ACC112 (cell line): ENCODE measurements at regions not wholly inside any gene's neighbourhood (a gene's known extent, or its start where the extent isn't known, plus 50 kb on each side); places are given as distances from the start of the nearest gene placed in this dataset.
A peak's percentile ranks its signal among the peaks of the same experiment; 100 is the strongest.
"Not testable (repeated sequence)": the region's sequence is repeated elsewhere in the genome, so short reads cannot be mapped to it uniquely, and the experiment has no call there.

Experiments
- H2AFZ ChIP-seq: fragments of 200-600 bp; sonication (generic); one replicate; pipeline ENCODE4 v1.6.0; 2017; ENCODE audit warnings: antibody characterized with exemption, low read length; ENCODE audit not compliant: unreplicated experiment
- H3K27ac ChIP-seq: fragments of 200-600 bp; sonication (generic); 2 replicates; pipeline ENCODE4 v1.5.1; 2014; ENCODE audit warnings: low read depth, mild to moderate bottlenecking, antibody characterized with exemption, low read length, moderate library complexity
- H3K27me3 ChIP-seq: fragments of 200-600 bp; sonication (generic); 2 replicates; pipeline ENCODE4 v1.6.1; 2014; ENCODE audit warnings: mild to moderate bottlenecking, antibody characterized with exemption, low read length, moderate library complexity, mixed read lengths; ENCODE audit not compliant: insufficient read depth
- H3K36me3 ChIP-seq: fragments of 200-600 bp; sonication (generic); 2 replicates; pipeline ENCODE4 v1.6.1; 2016; ENCODE audit warnings: mild to moderate bottlenecking, antibody characterized with exemption, low read length, moderate library complexity, mixed read lengths; ENCODE audit not compliant: insufficient read depth
- H3K4me1 ChIP-seq: fragments of 200-600 bp; sonication (generic); one replicate; pipeline ENCODE4 v1.6.1; 2016; ENCODE audit warnings: low read length, mixed read lengths; ENCODE audit not compliant: insufficient read depth, unreplicated experiment, control insufficient read depth
- H3K4me3 ChIP-seq: fragments of 200-600 bp; sonication (generic); 2 replicates; pipeline ENCODE4 v1.5.1; 2014; ENCODE audit warnings: mild to moderate bottlenecking, low read depth, low read length
- H3K79me2 ChIP-seq: fragments of 200-600 bp; sonication (generic); one replicate; pipeline ENCODE4 v1.6.0; 2016; ENCODE audit warnings: low read length; ENCODE audit not compliant: control insufficient read depth, unreplicated experiment, insufficient read depth

DNA sequence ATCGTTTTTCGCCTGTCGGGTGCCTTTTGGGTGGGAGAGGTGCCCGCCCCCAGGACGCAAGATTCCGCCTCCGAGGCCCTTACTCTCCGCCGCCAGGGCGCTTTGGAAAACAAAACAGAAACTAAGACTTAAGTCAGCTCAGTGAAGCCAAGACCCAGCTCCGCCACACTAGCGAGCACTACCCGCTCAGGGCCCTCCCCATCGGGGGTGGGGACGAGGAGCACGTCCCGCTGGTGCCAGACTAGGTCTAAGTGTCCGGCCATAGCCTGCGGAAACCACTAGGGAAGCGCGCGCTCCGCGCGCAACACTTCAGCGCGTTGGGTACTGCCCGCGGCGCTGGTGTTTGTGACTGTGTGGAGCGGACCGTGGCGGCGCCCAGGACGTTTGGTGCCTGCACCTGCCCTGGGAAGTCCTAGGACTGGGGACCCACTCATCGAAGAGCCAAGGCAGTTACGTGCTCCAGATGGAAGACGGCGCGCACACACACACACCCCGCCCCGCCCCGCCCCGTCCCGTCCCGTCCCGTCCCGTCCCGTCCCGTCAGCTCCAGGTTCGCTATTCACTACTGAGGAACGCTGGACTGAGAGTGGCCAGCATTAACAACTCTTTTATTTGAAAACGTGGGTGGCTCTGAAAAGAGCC is 57.6 kb upstream of the BOLA1 start:
- not testable (repeated sequence) for H3K27me3 ChIP-seq, H3K27ac ChIP-seq, H2AFZ ChIP-seq, H3K36me3 ChIP-seq, H3K4me3 ChIP-seq
- H3K79me2 ChIP-seq: peaks cover 33% of the 10 kb centered on the region
- H3K4me1 ChIP-seq: peaks cover 16% of the 10 kb centered on the region

DNA sequence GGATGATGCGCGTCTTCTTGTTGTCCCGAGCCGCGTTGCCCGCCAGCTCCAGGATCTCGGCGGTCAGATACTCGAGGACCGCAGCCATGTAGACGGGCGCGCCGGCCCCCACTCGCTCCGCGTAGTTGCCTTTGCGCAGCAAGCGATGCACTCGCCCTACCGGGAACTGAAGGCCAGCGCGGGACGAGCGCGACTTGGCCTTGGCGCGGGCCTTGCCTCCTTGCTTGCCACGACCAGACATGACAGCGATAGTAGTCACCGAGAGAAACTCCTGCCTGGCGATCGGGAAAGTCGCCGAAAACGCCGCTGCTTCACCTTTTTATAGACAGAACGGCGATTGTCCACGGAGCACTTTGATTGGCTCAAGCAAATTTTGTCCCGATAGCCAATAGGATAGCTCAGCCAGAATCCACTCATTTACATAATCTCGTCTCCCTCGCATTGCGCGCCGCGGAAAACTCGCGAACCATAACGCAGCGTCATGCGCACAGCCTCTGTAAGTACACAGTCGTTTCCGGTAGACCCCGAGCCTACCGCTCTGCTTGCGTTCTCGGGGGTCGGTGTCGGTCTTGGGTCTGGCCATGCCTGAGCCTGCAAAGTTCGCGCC is 56.8 kb upstream of the BOLA1 start:
- not testable (repeated sequence) for H3K27me3 ChIP-seq, H3K27ac ChIP-seq, H3K4me3 ChIP-seq, H2AFZ ChIP-seq, H3K36me3 ChIP-seq
- Histone ChIP-seq H3K79me2 (peaks cover 42% of the 10 kb centered on the region), H3K4me1 (peaks cover 16% of the 10 kb centered on the region)

GRCh38 chr1:149843431-149844041 is 55.8 kb upstream of the BOLA1 start:
- Histone ChIP-seq H3K4me1 (peaks cover 21% of the 10 kb centered on the region), H3K27me3 (no peaks in the 10 kb centered on the region), H3K4me3 (peak overlapping the region; percentile 85), H3K79me2 (peaks cover 49% of the 10 kb centered on the region), H3K27ac (peak overlapping the region; percentile 64), H2AFZ (no peak overlapping the region), H3K36me3 (peaks cover 7% of the 10 kb centered on the region)

DNA sequence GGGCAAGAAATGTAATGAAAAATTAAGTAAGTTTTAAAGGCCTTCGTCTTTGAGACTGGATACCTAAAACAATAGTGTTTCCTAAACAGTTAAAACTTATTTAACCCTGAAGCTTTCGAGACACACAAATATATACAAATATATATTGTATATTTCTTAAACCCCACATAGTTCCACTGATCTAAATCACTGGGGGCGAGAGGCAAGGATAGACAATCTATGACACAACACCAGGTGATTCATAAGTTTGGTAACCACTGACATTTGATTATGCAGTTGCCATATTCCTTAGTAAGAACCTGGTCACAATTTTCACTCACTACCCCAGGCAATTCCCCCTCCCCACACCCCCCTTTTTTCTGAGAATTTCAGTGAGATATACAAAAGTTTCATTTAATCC is 55.3 kb upstream of the BOLA1 start:
- H2AFZ ChIP-seq: no peak overlapping the region
- H3K4me3 ChIP-seq: peak overlapping the region; percentile 85
- H3K36me3 ChIP-seq: peaks cover 7% of the 10 kb centered on the region
- H3K4me1 ChIP-seq: peaks cover 27% of the 10 kb centered on the region
- peak overlapping the region; percentile 64 for H3K27ac ChIP-seq
- H3K79me2 ChIP-seq: peaks cover 55% of the 10 kb centered on the region
- no peaks in the 10 kb centered on the region for H3K27me3 ChIP-seq

GRCh38 chr1:149844650-149845255 is 54.6 kb upstream of the BOLA1 start:
- Histone ChIP-seq H2AFZ (no peak overlapping the region), H3K4me1 (peaks cover 28% of the 10 kb centered on the region), H3K27ac (peak overlapping the region; percentile 30), H3K36me3 (peaks cover 7% of the 10 kb centered on the region), H3K27me3 (no peaks in the 10 kb centered on the region), H3K79me2 (peaks cover 61% of the 10 kb centered on the region), H3K4me3 (peak overlapping the region; percentile 85)

DNA sequence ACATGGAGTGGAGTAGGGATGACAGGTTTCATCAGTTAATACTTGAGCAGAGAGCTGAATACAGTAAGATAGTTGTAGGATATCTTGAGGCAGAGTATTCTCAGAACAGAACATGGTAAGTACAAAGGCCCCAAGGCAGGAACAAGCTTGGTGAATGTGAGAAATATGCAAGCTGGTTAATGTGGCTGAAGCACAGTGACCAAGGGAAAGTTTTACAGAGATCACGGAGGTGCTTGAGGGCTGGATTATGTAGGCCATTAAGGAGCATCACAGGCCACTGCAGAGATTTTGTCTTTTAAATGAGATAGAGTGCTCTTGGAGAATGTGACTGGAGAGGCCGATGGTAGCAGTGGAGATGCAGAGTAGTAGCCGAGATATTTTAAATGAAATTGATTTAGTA is 54.0 kb upstream of the BOLA1 start:
- no peak overlapping the region for H3K27ac ChIP-seq
- peaks cover 28% of the 10 kb centered on the region for H3K4me1 ChIP-seq
- H3K4me3 ChIP-seq: peak overlapping the region; percentile 85
- H3K36me3 ChIP-seq: peaks cover 7% of the 10 kb centered on the region
- H3K27me3 ChIP-seq: no peaks in the 10 kb centered on the region
- H2AFZ ChIP-seq: no peak overlapping the region
- peaks cover 65% of the 10 kb centered on the region for H3K79me2 ChIP-seq

DNA sequence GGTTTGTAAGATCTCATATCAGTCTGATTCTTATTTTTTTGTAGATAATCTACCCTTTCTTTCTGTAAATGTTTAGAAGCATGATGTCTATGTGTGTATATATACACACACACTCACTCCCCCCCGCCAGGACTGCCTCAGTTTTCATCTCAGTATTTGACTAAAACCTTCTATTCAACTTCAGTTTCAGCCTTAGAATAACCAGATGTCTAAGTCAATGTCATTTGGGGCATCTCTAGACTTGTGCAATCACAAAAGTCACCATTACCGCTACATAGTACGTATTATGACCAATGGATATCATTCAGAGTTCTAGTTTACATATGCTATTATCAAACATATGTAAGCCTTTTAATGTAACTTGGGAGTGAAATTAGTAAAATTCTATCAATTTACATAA is 53.3 kb upstream of the BOLA1 start:
- Histone ChIP-seq H3K27me3 (no peaks in the 10 kb centered on the region), H3K27ac (no peak overlapping the region), H3K4me1 (peaks cover 28% of the 10 kb centered on the region), H2AFZ (no peak overlapping the region), H3K4me3 (peak overlapping the region; percentile 85; the same call in 1 of the 2 replicates), H3K79me2 (peaks cover 65% of the 10 kb centered on the region), H3K36me3 (peaks cover 7% of the 10 kb centered on the region)

GRCh38 chr1:149846593-149847466 is 52.5 kb upstream of the BOLA1 start:
- H3K27ac ChIP-seq: no peak overlapping the region
- H3K4me1 ChIP-seq: peaks cover 28% of the 10 kb centered on the region
- H2AFZ ChIP-seq: no peak overlapping the region
- H3K4me3 ChIP-seq: no peak overlapping the region
- peaks cover 65% of the 10 kb centered on the region for H3K79me2 ChIP-seq
- H3K27me3 ChIP-seq: no peaks in the 10 kb centered on the region
- H3K36me3 ChIP-seq: peaks cover 7% of the 10 kb centered on the region

DNA sequence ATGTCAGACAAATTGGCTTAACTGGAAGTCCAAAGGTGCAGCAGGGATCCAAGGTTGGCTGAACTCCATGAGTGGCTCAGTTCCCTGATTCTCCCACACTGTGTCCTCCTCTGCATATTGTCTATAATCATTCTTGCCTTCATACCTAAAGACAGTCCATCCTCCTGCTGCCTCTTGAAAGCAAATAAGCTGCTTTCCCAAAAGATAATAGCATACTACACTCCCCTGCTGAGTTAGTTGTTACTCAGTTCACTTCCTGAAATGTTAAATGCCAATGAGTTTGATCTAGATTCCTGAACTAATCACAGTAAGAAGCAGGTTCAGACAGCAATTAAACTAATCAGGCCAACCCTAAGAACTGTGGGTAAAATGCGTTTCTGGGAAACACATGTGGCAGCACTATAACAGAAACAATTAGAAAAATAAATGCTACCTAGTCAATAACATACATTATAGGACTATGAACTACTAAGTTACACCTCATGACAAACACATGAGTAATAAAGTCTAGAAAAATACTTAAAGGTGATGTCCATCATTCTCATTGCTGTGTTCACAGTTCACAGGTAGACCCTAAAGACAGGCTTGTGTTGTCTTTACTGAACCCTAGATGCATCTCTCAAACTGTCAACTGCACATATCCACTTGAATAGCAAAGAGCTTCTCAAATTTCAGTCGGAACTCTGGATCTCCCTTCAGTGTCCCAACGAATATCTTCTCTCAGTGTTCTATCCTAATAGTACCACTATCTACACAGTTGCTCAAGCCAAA is 50.8 kb upstream of the BOLA1 start:
- Histone ChIP-seq H3K36me3 (peaks cover 7% of the 10 kb centered on the region), H3K27ac (no peak overlapping the region; the same call in 1 of the 2 replicates), H3K79me2 (peaks cover 63% of the 10 kb centered on the region), H3K4me3 (peak overlapping the region; percentile 100), H3K4me1 (peaks cover 28% of the 10 kb centered on the region), H3K27me3 (no peaks in the 10 kb centered on the region), H2AFZ (no peak overlapping the region)
